ENCODE measurements at regions not wholly inside any gene's neighbourhood (a gene's known extent, or its start where the extent isn't known, plus 50 kb on each side); places are given as distances from the start of the nearest gene placed in this dataset.

DNA sequence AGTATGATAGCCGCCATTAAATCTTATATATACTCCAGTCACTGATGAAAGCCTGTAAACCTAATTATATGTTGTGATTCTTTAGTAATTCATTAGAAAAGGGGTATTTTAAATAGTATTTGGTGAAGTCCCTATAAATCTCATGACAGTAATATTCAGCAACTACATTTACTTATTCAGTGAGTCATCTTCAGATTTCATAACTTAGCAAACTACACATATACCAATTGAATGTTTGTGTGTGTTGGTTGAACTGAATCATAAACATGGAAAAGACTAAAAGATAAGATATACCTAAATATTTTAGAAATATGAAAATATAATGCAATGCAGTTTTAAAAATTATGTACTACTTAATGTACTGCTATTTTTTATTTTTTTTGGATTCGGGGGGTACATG, 1050.4 kb downstream of the MAT2B start:
- DNase-seq, result no peak

DNA sequence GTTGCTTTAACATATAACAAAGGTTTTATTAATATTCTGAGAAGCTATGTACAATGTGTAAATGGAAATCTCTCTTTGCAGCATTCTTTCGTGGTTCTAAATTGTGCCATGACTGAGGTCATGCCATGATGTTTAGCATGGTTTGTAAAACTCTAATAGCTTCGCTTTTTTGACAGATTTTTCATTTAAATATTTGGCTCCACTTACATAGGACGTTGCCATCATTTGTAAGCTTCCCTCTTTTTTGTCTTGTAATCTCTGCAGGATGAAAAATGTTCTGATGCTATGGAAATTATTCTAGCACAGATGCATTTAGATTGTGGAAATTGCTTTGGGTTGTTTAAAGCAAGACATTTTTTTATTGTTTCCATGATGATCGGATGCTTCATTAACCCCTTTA, 1054.8 kb downstream of the MAT2B start:
- no peak for DNase-seq

DNA sequence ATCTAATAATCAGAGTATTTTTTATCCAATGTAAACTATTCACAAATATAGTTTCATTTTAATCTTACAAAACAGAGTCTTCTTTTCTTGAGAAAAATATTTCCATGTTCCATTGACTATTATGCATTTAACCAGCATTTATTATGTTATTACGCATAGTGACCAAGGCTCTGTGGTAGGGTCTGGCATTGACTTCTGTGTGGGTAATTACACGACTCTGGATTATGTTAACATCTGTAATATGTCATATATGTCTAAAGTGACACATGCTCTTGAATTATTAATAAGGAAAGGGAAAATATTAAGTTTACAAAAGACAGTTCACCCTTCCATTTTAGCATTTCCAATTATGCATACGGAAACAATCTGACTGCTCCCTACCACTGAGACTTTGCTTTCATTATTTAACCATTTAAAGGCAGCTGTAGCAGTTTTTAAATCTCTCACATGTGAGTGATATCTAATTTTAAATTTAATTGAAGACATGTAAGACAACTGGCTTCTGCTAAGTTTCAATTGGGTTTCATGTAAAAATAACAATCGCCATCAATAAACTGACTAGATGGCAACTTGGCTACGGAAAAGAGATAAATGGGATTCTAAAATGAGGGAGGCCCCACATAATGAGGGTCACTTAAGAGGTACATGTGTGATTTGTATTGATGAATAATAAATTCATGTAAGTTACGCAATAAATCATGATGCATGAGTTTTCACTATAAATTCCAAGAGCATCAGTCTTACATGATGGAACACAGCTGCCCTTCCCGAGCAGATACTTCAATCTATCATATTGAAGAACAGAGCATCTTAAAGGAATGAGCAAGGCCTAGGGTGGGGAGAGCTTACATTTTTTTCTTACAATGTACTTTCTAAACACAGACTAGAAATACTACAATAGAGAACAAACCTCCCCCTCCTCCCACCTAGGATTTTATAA, 1056.8 kb downstream of the MAT2B start:
- no peak for DNase-seq

DNA sequence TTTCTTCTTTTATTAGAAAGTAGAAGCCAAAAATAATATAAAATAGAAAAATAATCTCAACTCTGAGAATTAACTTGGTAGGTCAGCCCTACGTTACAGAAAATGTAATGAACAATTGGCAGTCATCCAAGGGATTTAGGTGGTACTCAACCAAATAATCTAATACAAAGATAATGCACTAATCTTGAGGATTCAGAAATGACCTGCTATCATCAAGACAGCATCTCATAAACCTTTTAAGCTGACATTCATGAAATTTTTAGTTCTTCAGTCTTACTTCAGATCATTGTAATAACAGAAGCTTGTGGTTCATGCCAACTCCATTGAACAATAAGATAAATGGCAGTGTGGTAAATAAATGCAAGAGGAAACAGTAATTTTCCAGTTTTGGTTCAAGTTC, 1058.0 kb downstream of the MAT2B start:
- no peak for DNase-seq

DNA sequence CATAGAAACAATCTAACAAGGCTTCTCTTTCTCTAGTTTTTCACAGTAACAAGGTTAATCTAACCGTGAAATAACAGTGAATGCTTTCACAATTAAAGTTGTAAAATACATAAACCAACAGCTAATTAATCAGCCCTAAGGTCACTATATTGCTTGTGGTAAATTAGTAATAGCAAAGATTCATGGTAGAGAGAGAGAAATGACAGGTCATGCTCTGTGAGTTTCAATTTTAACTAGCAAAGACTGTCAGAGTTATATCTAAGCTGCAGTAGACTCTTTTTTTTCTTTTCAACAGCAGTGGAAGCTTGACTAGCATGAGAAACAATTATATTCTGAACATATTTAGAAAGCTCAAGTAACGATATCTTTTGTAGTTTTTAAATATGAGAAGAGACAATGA, 1068.0 kb downstream of the MAT2B start:
- DNase-seq, result no peak

DNA sequence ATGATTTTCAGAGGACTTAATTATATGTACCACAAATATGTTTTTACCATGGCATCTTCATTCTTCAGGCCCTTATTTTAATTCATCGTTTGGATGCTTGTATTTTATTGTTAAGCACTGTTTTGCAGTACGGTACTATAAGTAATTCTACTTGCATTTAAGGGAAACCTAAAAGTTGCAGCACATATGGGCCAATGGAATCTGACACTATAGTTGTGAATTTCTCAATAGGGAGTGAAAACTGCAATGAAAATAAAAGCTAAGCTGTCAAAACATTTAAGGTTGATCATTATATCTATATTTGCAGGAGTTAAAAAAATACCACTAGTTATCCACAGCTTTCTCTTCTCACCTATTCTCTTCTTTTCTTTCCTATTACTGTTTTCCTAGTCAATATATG, 1071.8 kb downstream of the MAT2B start:
- no peak for DNase-seq

DNA sequence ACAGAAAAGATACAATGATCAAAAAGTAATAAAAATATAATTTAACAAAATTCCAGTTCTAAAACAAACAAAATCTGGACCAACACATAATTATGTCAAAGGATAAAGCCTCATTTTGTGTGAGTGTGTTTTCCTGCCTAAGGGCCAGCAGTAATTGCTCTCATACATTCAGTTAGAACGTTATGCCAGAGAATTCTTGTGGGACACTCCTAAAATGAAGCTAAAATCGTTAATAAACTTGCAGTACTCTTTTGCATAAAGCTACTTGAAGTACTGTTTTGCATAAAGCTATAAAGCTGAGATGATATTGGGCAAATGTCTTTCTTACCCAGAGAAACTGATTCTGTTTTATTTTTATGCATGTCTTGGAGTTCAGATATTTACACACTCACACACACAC, 1072.3 kb downstream of the MAT2B start:
- no peak for DNase-seq

DNA sequence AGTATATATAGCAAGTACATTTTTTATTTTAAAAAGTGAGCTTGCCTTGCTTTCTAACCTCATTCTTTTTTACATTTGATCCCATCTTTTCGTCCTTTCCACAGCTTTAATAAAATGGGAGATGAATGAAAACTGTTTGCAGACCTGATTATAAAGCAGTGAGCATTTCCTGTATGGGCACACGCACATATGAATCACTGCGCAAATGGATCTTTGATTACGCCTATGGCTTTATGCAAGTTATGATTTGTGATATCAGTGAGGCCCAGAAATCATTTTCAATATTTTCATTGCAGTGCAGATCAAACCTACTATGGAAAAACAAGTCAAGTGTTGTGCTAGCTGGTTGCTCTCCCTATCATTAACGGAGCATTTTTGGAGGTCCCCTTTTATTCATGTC, 1073.0 kb downstream of the MAT2B start:
- DNase-seq, result no peak

DNA sequence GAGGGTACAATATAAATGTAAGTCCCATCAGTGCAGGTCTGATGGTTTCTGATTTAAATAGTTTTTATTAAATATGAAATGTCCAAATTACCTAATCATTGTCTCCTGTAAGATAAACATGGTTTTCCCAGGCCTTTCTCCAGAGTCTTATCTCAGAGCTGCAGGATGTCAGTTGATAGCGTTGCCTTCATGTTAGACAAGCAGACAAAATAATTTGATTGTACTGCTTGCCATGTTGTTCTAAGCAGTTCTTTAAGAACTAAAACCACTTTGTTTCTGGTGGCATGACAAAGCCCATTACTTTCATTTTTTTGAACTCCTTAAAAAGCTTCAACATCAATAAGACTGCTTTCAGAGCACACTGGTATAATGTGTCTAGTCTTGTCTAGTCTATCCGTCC, 1073.5 kb downstream of the MAT2B start:
- no peak for DNase-seq

DNA sequence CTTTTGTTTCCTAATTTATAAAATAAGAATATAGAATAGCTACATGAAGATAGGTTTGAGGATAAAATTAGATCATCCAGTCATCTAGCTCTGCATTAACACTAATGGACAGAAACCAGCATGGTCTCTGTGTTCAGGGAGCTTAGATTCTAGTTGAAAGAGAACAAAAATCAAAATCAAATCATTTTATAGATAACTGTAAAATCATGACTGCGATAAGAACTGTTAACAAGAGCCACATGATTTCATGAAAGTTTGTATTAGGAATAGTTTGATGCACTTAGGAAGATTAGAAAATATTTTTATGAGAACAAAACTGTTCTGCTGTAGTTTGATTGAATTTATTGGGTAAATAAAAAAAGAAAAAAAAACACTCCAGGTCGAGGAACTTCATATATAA, 1074.7 kb downstream of the MAT2B start:
- no peak for DNase-seq

DNA sequence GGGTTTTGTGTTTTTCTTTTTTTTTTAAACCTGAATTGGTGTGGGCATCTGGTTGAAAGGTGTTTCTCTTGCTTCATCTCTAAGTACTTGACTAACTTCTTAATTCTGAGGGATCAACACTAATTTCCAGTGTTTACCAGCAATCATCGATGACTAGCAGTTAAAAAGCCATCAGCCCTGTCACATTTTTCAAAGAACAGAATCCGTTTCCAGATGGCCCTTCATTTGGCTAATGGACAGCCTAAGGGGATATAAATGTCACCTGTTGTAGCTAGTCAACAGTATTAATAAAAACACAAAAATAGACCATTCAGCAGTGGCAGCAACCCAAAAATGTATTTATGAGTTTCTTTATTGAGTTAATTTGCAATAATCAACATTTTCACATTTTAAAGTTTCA, 1076.5 kb downstream of the MAT2B start:
- DNase-seq, result no peak

DNA sequence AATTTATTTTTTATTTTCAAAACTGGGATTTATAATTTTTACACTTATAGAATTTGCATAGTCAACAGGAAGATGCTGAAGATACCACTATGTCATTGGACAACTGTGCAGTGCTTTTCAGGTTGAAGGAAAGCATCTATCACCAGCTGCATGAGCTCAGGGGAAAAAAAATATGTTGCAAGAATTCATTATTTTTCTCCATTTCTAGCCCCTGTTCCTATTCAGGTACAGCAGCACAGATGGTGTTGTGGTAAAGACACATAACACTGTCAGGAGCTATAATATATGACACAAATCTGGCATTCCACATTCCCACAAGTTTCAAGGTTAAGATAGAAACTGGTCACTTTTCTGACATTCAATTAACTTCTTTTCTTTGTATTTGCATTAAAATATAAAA, 1088.6 kb downstream of the MAT2B start:
- DNase-seq, result no peak

DNA sequence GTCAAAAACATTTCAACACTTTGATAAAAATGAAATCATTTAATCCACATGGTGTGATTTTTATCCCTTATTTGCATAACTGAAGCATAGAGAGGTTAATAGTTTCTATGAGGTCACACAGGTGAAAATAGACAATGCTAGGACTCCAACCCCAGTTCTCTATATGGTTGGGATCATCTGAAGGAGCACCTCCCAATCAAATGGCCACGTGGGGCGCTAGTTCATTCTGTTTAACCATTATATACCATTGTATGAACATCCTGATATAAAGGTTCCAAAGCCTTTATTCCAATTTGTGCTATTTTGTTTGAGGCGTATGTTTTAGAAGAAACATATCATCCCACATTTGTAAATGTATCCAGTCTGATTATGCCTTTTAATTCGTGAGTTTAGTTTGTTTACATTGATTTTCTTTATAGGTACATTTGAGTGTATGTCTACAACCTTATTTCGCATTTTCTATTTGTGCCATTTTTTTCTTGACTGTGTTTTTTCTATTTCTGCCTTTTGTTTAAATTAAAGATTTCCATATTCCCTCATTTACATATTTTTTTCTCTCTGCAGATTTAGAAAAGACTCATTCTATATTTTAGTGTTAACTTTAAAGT, 1092.0 kb downstream of the MAT2B start:
- peak; percentile 4 for DNase-seq

DNA sequence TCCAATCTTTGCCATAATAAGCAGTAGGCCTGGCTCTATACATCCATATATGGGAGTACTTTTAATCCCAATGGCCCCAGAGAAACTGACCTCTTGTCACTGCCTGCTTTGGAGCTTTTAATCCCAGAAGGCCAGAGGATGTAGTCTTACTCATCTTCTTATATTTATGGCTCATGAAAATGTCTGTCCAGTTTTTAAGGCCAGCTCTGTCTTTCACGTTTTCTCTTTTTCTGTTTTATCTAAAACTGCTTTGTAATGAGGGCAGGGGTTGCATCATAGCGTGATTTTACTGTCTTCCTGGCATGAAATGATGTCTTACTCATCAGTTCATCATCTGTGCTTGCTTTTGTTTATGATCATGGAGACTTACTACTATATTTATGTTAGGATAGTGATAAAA, 1094.9 kb downstream of the MAT2B start:
- DNase-seq, result no peak

DNA sequence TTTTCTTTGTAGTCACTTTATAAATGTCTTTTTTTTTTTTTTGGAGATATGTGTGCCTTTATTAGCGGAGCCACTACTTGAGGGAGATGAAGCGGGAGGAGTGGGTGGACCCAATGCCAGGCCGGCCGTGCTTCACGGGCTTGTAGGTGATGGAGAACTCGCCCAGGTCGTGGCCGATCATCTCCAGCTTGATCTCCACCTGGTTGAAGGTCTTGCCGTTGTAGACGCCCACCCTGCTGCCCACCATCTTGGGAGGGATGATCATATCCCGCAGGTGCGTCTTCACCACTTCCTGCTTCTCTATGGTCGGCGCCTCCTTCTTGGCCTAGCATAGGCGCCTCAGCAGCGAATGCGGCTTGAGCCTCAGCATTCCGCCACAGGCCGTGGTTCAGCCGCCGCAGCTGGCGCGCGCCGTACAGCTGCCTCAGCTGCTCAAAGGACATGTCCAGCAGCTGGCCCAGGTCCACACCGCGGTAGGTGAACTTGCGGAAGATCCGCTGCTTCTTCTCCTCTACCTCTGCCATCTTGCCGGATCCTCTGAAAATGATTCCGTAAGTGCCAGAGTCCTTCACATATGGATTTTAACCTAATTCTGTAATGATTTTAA, 1095.6 kb downstream of the MAT2B start:
- no peak for DNase-seq

DNA sequence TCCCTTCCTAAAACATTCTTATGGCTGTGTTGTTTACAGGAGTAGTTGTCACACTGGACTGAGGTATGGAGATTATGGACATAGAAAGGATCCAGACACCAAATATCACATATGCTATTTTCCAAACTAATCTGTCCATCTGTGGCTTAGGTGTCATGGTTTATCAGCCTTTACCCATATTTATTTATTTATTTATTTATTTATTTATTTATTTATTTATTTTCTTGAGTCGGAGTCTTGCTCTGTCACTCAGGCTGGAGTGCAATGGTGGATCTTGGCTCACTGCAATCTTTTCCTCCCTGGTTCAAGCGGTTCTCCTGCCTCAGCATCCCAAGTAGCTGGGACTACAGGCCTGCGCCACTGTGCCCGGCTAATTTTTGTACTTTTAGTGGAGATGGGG, 1103.1 kb downstream of the MAT2B start:
- DNase-seq, result no peak

DNA sequence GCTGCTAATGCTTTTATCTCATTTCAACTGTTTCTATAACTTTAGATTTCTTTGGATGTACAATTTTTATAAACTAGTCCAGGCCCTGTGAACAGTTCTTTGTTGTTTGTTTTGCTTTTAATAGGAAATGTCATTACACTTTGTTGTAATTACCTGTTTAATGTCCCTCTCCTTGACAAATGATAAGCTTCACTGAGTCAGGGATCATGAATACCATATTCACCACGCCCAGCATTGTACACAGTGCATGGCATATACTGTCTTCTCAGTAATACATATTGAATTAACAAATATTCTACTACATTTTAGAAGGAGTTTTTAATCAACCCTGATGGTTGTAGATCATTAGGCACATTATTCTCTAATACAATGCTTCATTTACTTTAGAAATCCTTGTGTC, 1105.0 kb downstream of the MAT2B start:
- DNase-seq, result no peak

DNA sequence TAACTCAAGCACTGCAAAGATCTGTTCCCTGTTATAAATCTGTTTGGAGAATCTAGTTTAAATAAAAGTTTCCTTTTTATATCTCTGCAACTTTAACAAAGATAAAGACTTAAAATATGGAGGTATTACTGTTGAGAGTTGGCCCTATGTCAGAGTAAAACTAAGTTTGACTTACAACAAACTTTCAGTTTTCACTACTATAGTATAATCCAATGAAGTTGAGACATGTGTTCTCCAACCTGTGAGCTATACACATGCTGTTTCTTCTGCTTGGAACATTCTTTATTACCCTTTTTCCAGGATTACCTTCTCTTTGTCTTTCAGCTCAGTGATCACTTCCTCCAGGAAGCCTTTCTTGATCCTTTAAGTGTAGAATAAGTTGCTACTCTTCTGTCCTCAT, 1109.3 kb downstream of the MAT2B start:
- DNase-seq, result no peak

DNA sequence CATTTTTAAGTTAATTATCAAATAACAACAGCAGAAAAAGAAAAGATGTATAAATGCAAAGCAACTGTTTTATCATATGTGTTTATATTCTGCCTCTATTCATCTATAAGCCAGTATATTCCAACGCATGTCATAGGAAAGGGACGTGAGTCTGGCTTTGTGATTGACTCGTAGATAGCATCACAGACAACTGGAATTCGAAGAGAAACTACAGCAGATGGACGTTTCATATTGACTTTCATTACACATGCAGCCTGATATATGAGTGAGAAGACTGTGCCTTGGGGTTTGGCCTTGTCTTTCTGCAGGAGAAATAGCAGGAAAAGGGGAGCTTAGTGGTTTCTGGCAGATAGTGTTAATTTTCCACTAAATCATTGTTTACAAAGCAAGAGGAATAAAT, 1111.9 kb downstream of the MAT2B start:
- no peak for DNase-seq

DNA sequence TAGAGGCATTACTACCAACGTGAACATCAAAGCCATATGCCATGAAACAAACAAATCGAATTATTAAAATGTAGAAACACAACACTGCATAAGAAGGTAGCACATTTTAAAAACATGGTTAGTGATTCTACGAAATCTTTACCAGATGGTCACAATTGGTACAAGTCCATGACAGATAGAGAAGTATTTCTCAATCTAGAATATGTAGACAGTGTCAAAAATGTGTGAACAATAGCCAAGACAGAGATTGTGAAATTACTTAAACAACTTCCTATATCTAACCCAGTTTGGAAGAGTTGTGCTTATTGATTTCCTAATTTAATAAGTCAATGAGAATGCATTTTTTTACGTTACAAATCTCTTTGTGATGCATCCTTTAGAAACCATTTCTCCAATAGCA, 1121.6 kb downstream of the MAT2B start:
- DNase-seq, result no peak

DNA sequence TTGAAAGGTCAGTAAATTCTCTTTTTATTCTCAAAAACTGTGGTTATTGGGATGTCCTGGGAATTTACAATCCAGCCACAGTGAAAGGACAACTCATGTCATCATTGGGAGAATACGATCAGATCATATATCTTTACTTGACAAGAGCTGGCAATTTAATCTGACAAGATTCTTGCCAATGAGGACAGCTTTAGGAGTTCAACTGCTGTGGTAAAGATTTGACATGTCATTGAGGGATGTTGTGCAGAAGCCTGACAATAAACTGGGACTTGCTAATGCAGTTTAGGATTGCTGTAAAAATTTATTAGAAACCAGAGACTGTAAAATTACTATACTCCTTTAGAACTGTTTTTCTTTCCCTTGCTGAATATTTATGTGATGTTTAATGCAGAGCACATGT, 1131.0 kb downstream of the MAT2B start:
- DNase-seq, result no peak

DNA sequence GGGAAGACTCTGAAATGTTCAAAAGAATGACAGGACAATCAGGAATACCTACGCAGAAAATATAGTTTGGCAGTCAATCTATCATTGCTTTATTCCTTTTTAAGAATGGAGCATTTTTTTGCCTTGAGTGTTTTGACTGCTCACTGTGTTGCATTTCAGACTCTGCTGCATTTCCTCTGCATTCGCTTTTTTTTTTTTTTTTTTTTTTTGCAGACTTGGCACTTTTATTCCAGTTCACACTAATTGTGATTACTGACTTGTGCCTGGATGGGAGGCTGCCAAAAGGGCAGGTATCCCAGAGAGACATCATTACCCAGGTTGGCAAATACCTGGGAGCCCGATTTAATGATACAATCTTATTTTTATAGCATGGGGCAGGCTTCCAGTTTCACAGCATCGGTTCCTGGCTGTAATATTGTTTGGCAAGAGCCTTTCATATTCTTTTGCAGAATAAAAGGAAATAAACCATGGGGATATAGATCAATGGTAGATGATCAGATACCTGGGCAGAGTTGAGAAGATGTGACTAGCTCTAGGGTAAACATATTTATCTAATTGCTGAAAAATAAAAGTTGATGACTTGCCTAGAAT, 1132.6 kb downstream of the MAT2B start:
- no peak for DNase-seq

DNA sequence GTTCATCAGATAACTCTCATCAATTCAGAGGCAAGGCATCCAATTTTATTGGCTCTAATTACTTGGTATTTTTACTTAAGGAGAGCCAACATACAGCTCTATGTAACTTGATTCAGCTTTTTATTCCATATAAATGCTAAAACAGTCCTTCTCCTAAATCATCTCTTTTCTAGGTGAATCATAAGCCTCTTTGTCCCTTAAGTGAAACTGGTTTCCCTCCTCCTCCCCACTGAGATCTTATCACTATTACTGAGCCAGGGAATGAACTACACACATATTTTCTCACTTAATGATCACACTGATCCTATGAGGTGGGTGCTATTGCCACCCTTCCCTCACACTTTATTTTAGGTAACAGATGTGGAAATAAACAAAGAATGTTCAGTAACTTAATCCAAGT, 1143.8 kb downstream of the MAT2B start:
- DNase-seq, result no peak

DNA sequence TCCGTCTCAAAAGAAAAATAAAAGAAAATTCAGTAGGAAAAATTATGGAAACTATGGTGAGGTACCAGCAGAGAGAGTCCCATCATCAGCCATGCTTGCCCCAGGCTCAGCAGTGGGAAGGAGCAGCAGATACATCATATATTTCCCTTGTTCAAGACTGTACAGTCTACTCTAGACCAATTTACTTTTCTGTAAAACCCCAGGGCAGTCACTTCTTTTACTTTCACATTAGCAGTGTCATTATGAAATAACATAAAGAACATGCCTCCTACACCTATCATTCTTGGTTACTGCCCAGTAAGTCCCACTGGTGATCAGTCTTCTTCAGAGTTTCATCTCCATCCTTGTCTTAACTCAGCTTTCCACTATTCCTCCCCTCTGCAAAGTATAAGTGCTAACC, 1145.0 kb downstream of the MAT2B start:
- no peak for DNase-seq

All from activated CD4-positive, alpha-beta T cell treated with anti-CD3 and anti-CD28 coated beads for 48 hours (primary cell).